GM12878 (cell line): ENCODE measurements at regions not wholly inside any gene's neighbourhood (a gene's known extent, or its start where the extent isn't known, plus 50 kb on each side); places are given as distances from the start of the nearest gene placed in this dataset.

Experiments
- ATAC-seq: fragments of 200-7000 bp; cut with Tn5 transposase; 3 replicates; pipeline ENCODE4 v1.9.1; 2020; ENCODE audit warnings: mild to moderate bottlenecking, moderate library complexity
- BruUV-seq: library from RNA; stranded (reverse); fragments of 400-500 nt; replicated peaks from 2 replicates; lab custom pipeline; 2021; lab: Mats Ljungman, UMichigan
- CTCF ChIA-PET: fragments of 300-600 bp; sonication (Branson Sonifier 250); formaldehyde crosslinking; extraction: SDS; loops from one replicate; lab custom pipeline; 2021; ENCODE audit warnings: inconsistent platforms; lab: Yijun Ruan, JAX
- POLR2A ChIA-PET: fragments of 350-600 bp; formaldehyde crosslinking; extraction: SDS; loops from one replicate; lab custom pipeline; 2021; ENCODE audit warnings: inconsistent platforms; lab: Charles Lee
- RAD21 ChIA-PET: fragments of 300-600 bp; sonication (Branson Sonifier 250); formaldehyde crosslinking; loops from one replicate; lab custom pipeline; 2023; ENCODE audit warnings: antibody characterized with exemption; ENCODE audit not compliant: unreplicated experiment; lab: Charles Lee
- SMC1A ChIA-PET: fragments of 300-600 bp; sonication (Branson Sonifier 250); formaldehyde crosslinking; loops from one replicate; lab custom pipeline; 2023; ENCODE audit not compliant: unreplicated experiment, uncharacterized antibody; lab: Charles Lee
- DNase-seq: peaks from one replicate; pipeline ENCODE4 v3.0.0-alpha.2; 2011; ENCODE audit warnings: low read depth, low spot score
- FAIRE-seq: peaks from 3 replicates; lab custom pipeline; 2011; peaks lifted over from hg19 to GRCh38; lab: Jason Lieb, UNC
- H2AFZ ChIP-seq: 2 replicates; pipeline ENCODE4 v1.6.0; 2011; ENCODE audit warnings: low read depth, low read length, control low read depth; ENCODE audit not compliant: control insufficient read depth
- H3K27ac ChIP-seq: 2 replicates; pipeline ENCODE4 v1.5.1; 2011; ENCODE audit warnings: control low read depth; ENCODE audit not compliant: control insufficient read depth, insufficient read depth
- H3K27me3 ChIP-seq, 2 experiments: replicated peaks in 1 of 2; 2 replicates each; pipeline versions ENCODE4 v1.6.0 to v1.6.1; 2011; ENCODE audit warnings: low read length in 1 of 2; ENCODE audit not compliant: control insufficient read depth in 2 of 2, insufficient read depth in 2 of 2
- H3K36me3 ChIP-seq, 2 experiments: 2 replicates each; pipeline ENCODE4 v1.5.1; 2011; ENCODE audit warnings: low read length in 1 of 2; ENCODE audit not compliant: control insufficient read depth in 2 of 2, insufficient read depth in 2 of 2
- H3K4me1 ChIP-seq: 2 replicates; pipeline ENCODE4 v1.6.1; 2011; ENCODE audit warnings: mild to moderate bottlenecking, low read length, moderate library complexity, mixed read lengths; ENCODE audit not compliant: control insufficient read depth, insufficient read depth
- H3K4me2 ChIP-seq: 2 replicates; pipeline ENCODE4 v1.6.0; 2011; ENCODE audit warnings: control low read depth; ENCODE audit not compliant: control insufficient read depth, insufficient read depth
- H3K4me3 ChIP-seq: fragments of 200-600 bp; sonication (generic); 2 replicates; pipeline ENCODE4 v1.5.1; 2016
- H3K79me2 ChIP-seq: 2 replicates; pipeline ENCODE4 v1.6.0; 2011; ENCODE audit warnings: low read length; ENCODE audit not compliant: control insufficient read depth, insufficient read depth
- H3K9ac ChIP-seq: 2 replicates; pipeline ENCODE4 v1.8.0; 2011; ENCODE audit warnings: low read length, control low read depth, mixed read lengths; ENCODE audit not compliant: control insufficient read depth, insufficient read depth
- H3K9me3 ChIP-seq: replicated peaks from 3 replicates; pipeline ENCODE4 v1.5.1; 2011; ENCODE audit warnings: mild to moderate bottlenecking, low read length; ENCODE audit not compliant: control insufficient read depth, insufficient read depth
- H4K20me1 ChIP-seq: 2 replicates; pipeline ENCODE4 v1.6.0; 2011; ENCODE audit not compliant: control insufficient read depth, insufficient read depth
- BCLAF1 ChIP-seq: fragments of 450-650 bp; IDR thresholded peaks from 2 replicates; pipeline ENCODE4 v1.6.1; 2017; ENCODE audit warnings: antibody characterized with exemption, mild to moderate bottlenecking, moderate library complexity
- HSF1 ChIP-seq: fragments of 150-350 bp; IDR thresholded peaks from 2 replicates; pipeline ENCODE4 v1.6.1; 2014; ENCODE audit warnings: mild to moderate bottlenecking, low read depth, low read length
- NR2C1 ChIP-seq: fragments of 450-650 bp; IDR thresholded peaks from 2 replicates; pipeline ENCODE4 v1.6.1; 2017; ENCODE audit warnings: antibody characterized with exemption, mild to moderate bottlenecking, moderate library complexity
- RBBP5 ChIP-seq: fragments of 200-600 bp; sonication (generic); conservative IDR thresholded peaks from 2 replicates; pipeline ENCODE4 v1.6.1; 2016
- RCOR1 ChIP-seq: conservative IDR thresholded peaks from 2 replicates; pipeline ENCODE4 v1.6.1; 2012; ENCODE audit warnings: low read depth, low read length, improper control_type of control experiment
- RELB ChIP-seq: fragments of 450-650 bp; IDR thresholded peaks from 2 replicates; pipeline ENCODE4 v1.6.1; 2017; ENCODE audit warnings: low read depth, mild to moderate bottlenecking, moderate library complexity
- ZNF592 ChIP-seq: fragments of 450-650 bp; IDR thresholded peaks from 2 replicates; pipeline ENCODE4 v1.6.1; 2017; ENCODE audit warnings: mild to moderate bottlenecking, moderate library complexity
- WGBS: methylation state at CpG from one replicate; pipeline ENCODE4 v1.1.6; 2016; ENCODE audit warnings: low lambda C conversion rate; ENCODE audit not compliant: insufficient replicate concordance, insufficient coverage; ENCODE audit errors: missing lambda C conversion rate; 5-methylcytosine and 5-hydroxymethylcytosine counted together
- in situ Hi-C: fragments of 300-500 bp; cut with MboI; formaldehyde crosslinking; loops from 9 replicates; pipeline ENCODE4 v1.14.3; 2018; ENCODE audit warnings: mixed read lengths
- intact Hi-C: fragments of 100-400 bp; cut with micrococcal nuclease; formaldehyde crosslinking; loops from one replicate; pipeline ENCODE4 v1.14.2; 2022; ENCODE audit not compliant: unreplicated experiment

GRCh38 chr4:176498617-176499256, 179.0 kb downstream of the SPCS3 start (continued):
- no peak for TF ChIP-seq HSF1
- TF ChIP-seq NR2C1, result no peak
- TF ChIP-seq RELB, result no peak
- TF ChIP-seq, all 136 proteins: peak for 0

GRCh38 chr4:176499518-176499917, 179.8 kb downstream of the SPCS3 start:
- no peak overlapping the region for H2AFZ ChIP-seq
- H3K4me1 ChIP-seq, result no peaks in the 10 kb centered on the region
- H3K27ac ChIP-seq, result no peak overlapping the region
- in situ Hi-C loops, result no loop called here
- ATAC-seq (no peak), DNase-seq (no peak), FAIRE-seq (no peak)
- no peak overlapping the region for H3K4me2 ChIP-seq
- H3K27me3 ChIP-seq, result no peaks in the 10 kb centered on the region
- RAD21 ChIA-PET, result no interaction called here
- no peak overlapping the region for H3K4me3 ChIP-seq
- WGBS, result 23% methylated on average over 2 of the region's 2 CpGs
- CTCF ChIA-PET, result no interaction called here
- H4K20me1 ChIP-seq, result no peaks in the 10 kb centered on the region
- POLR2A ChIA-PET, result no interaction called here
- SMC1A ChIA-PET, result no interaction called here
- H3K36me3 ChIP-seq, result no peaks in the 10 kb centered on the region
- BruUV-seq, result no TSS peak
- no peak overlapping the region for H3K9ac ChIP-seq
- H3K9me3 ChIP-seq, result no peaks in the 10 kb centered on the region
- intact Hi-C loops, result no loop called here
- H3K79me2 ChIP-seq, result no peaks in the 10 kb centered on the region
- TF ChIP-seq RBBP5, result no peak
- TF ChIP-seq BCLAF1, result no peak
- no peak for TF ChIP-seq ZNF592
- no peak for TF ChIP-seq RCOR1
